CD14-positive monocyte (primary cell): ENCODE measurements at regions not wholly inside any gene's neighbourhood (a gene's known extent, or its start where the extent isn't known, plus 50 kb on each side); places are given as distances from the start of the nearest gene placed in this dataset.

Experiments
- DNase-seq, 3 donors: peaks; one replicate each; pipeline ENCODE4 v3.0.0-alpha.2; 2011 to 2022
- H2AFZ ChIP-seq: 2 replicates; pipeline ENCODE4 v1.6.0; 2012; ENCODE audit warnings: mild to moderate bottlenecking, low read depth, low read length, inconsistent platforms; ENCODE audit not compliant: insufficient read depth, poor library complexity, severe bottlenecking
- H3K27ac ChIP-seq, 2 donors: 1 replicate in 1 of 2; 2 replicates in 1 of 2; pipeline ENCODE4 v1.5.1; 2012 to 2013; ENCODE audit warnings: low read length in 2 of 2, control low read depth in 1 of 2, inconsistent platforms in 1 of 2, low read depth in 1 of 2, mild to moderate bottlenecking in 1 of 2
- H3K27me3 ChIP-seq, 2 donors: one replicate each; pipeline versions ENCODE4 v1.6.0 to v1.6.1; 2011 to 2013; ENCODE audit warnings: low read length in 2 of 2; ENCODE audit not compliant: control insufficient read depth in 2 of 2, insufficient read depth in 2 of 2
- H3K36me3 ChIP-seq, 2 donors: replicated peaks in 1 of 2; 1 replicate in 1 of 2; 2 replicates in 1 of 2; pipeline versions ENCODE4 v1.5.1 to v1.6.1; 2012 to 2013; ENCODE audit warnings: low read length in 2 of 2, control low read depth in 1 of 2, inconsistent platforms in 1 of 2, mild to moderate bottlenecking in 1 of 2; ENCODE audit not compliant: insufficient read depth in 2 of 2, control insufficient read depth in 1 of 2
- H3K4me1 ChIP-seq, 2 donors: 1 replicate in 1 of 2; 2 replicates in 1 of 2; pipeline versions ENCODE4 v1.5.1 to v1.6.1; 2012 to 2013; ENCODE audit warnings: low read length in 2 of 2, control low read depth in 1 of 2, inconsistent platforms in 1 of 2, mild to moderate bottlenecking in 1 of 2, moderate library complexity in 1 of 2; ENCODE audit not compliant: insufficient read depth in 2 of 2, control insufficient read depth in 1 of 2
- H3K4me2 ChIP-seq: replicated peaks from 2 replicates; pipeline ENCODE3; 2012; ENCODE audit warnings: low read length, moderate library complexity, mild to moderate bottlenecking; ENCODE audit not compliant: poor library complexity, severe bottlenecking; ENCODE audit errors: extremely low read depth
- H3K4me3 ChIP-seq, 3 experiments: fragments of 200-600 bp in 1 of 3; sonication (generic) in 1 of 3; replicated peaks in 1 of 3; 1 replicate in 2 of 3; 2 replicates in 1 of 3; pipeline ENCODE4 v1.5.1; 2011 to 2013; ENCODE audit warnings: low read length in 3 of 3, mild to moderate bottlenecking in 3 of 3, control low read depth in 2 of 3, low read depth in 2 of 3, inconsistent platforms in 1 of 3, moderate library complexity in 1 of 3
- H3K79me2 ChIP-seq: 2 replicates; pipeline ENCODE4 v1.6.0; 2012; ENCODE audit warnings: mild to moderate bottlenecking, control low read depth, inconsistent platforms, low read length, moderate library complexity; ENCODE audit not compliant: insufficient read depth
- H3K9ac ChIP-seq: 2 replicates; pipeline ENCODE4 v1.6.0; 2017; ENCODE audit warnings: low read length, mild to moderate bottlenecking; ENCODE audit not compliant: insufficient read depth, poor library complexity, severe bottlenecking
- H3K9me3 ChIP-seq, 2 donors: replicated peaks in 1 of 2; 1 replicate in 1 of 2; 2 replicates in 1 of 2; pipeline versions ENCODE4 v1.5.1 to v1.6.1; 2012 to 2013; ENCODE audit warnings: low read length in 2 of 2, control low read depth in 1 of 2; ENCODE audit not compliant: control insufficient read depth in 1 of 2, insufficient read depth in 1 of 2
- H4K20me1 ChIP-seq: 2 replicates; pipeline ENCODE4 v1.6.0; 2012; ENCODE audit warnings: mild to moderate bottlenecking, low read length, control low read depth, moderate library complexity; ENCODE audit not compliant: insufficient read depth
- H3K27ac Mint-ChIP-seq, 7 donors: one replicate each; pipeline ENCODE4 v1.8.0; 2020; ENCODE audit warnings: mild to moderate bottlenecking in 7 of 7, mixed read lengths in 7 of 7, moderate library complexity in 6 of 7, inconsistent platforms in 2 of 7
- H3K27me3 Mint-ChIP-seq, 3 donors: one replicate each; pipeline ENCODE4 v1.8.0; 2021 to 2022; ENCODE audit warnings: low read depth in 3 of 3, mild to moderate bottlenecking in 3 of 3, mixed read lengths in 3 of 3, moderate library complexity in 3 of 3, inconsistent platforms in 1 of 3
- H3K36me3 Mint-ChIP-seq, 2 donors: one replicate each; pipeline ENCODE4 v1.8.0; 2020; ENCODE audit warnings: mixed read lengths in 2 of 2, inconsistent platforms in 1 of 2, mild to moderate bottlenecking in 1 of 2
- H3K4me1 Mint-ChIP-seq: one replicate; pipeline ENCODE4 v1.8.0; 2020; ENCODE audit warnings: mild to moderate bottlenecking, mixed read lengths
- H3K4me3 Mint-ChIP-seq, 2 donors: one replicate each; pipeline ENCODE4 v1.8.0; 2020; ENCODE audit warnings: mild to moderate bottlenecking in 2 of 2, mixed read lengths in 2 of 2, moderate library complexity in 1 of 2
- H3K9me3 Mint-ChIP-seq, 7 donors: one replicate each; pipeline ENCODE4 v1.8.0; 2020 to 2022; ENCODE audit warnings: mixed read lengths in 7 of 7, mild to moderate bottlenecking in 6 of 7, moderate library complexity in 6 of 7, inconsistent platforms in 2 of 7
- WGBS: methylation state at CpG from one replicate; pipeline ENCODE4 v1.1.5; 2013; ENCODE audit warnings: missing lambda C conversion rate; ENCODE audit not compliant: insufficient coverage; 5-methylcytosine and 5-hydroxymethylcytosine counted together
- intact Hi-C, 2 donors: fragments of 100-400 bp; cut with micrococcal nuclease; formaldehyde crosslinking; loops; one replicate each; pipeline versions ENCODE4 v1.15.0 to v1.15.1; 2023
- TF ChIP-seq, protein P1 (sequence below): fragments of 200-600 bp; IDR thresholded peaks from one replicate; pipeline ENCODE4 v1.8.0; 2022; ENCODE audit warnings: antibody characterized with exemption, mild to moderate bottlenecking

DNA sequence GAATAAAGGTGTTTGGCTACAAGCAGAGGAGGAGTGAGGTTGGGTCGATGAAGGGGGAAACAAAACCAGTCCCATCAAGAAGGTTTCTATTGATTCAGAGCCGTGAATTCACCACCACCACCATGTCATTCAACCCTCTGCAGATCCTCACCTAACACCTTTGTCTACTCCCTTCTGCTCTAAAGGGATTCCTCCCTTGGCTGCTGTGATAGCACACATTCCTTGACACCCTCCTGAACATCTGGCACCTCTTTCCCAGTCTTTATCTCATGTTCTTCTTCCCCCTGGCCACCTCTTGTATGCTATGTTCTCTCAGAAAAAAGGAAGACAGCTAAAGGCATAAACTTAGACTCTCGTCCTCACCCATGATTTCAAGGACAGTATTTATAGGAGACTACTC lies 318.0 kb downstream of the GPAM start:
- Histone ChIP-seq H3K9me3 (peaks cover 0 to 6% of the 10 kb centered on the region in 2 donors), H3K27me3 (no peaks in the 10 kb centered on the region), H3K4me3 (no peak overlapping the region), H3K9ac (no peak overlapping the region), H3K4me2 (no peak overlapping the region), H3K36me3 (no peaks in the 10 kb centered on the region), H4K20me1 (no peaks in the 10 kb centered on the region), H2AFZ (no peak overlapping the region), H3K27ac (no peak overlapping the region), H3K79me2 (no peaks in the 10 kb centered on the region), H3K4me1 (no peaks in the 10 kb centered on the region)
- WGBS: 80% methylated on average over 1 of the region's 3 CpGs
- TF ChIP-seq, protein P1, sequence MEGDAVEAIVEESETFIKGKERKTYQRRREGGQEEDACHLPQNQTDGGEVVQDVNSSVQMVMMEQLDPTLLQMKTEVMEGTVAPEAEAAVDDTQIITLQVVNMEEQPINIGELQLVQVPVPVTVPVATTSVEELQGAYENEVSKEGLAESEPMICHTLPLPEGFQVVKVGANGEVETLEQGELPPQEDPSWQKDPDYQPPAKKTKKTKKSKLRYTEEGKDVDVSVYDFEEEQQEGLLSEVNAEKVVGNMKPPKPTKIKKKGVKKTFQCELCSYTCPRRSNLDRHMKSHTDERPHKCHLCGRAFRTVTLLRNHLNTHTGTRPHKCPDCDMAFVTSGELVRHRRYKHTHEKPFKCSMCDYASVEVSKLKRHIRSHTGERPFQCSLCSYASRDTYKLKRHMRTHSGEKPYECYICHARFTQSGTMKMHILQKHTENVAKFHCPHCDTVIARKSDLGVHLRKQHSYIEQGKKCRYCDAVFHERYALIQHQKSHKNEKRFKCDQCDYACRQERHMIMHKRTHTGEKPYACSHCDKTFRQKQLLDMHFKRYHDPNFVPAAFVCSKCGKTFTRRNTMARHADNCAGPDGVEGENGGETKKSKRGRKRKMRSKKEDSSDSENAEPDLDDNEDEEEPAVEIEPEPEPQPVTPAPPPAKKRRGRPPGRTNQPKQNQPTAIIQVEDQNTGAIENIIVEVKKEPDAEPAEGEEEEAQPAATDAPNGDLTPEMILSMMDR: no peak
- Mint-ChIP-seq H3K27ac (no peak overlapping the region), H3K27me3 (no peaks in the 10 kb centered on the region), H3K36me3 (no peaks in the 10 kb centered on the region), H3K4me3 (no peak overlapping the region), H3K4me1 (no peaks in the 10 kb centered on the region), H3K9me3 (peaks cover 0 to 13% (median 5%) of the 10 kb centered on the region in 7 donors)
- no peak for DNase-seq
- intact Hi-C loops: no loop called here

DNA sequence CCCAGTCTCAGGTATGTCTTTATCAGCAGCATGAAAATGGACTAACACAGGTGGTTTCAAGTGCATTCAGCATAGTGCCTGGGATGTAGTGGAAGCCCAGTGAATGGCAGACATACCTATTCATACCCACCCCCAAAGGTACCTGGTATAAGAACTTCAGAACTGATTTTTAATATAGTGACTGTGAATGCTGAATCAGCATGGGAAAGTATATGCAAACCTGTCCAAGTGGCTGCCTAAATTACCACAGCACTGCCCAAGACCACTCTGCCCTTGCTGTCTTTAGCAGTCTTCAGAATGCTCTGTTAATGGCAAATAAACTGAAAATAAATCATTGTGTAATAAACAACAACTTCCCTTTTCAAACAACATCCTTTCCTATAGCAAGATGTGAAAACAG lies 312.1 kb downstream of the GPAM start:
- Mint-ChIP-seq H3K27me3 (peaks cover 0 to 1% (median 0%) of the 10 kb centered on the region in 3 donors), H3K36me3 (no peaks in the 10 kb centered on the region), H3K4me1 (no peaks in the 10 kb centered on the region), H3K4me3 (no peak overlapping the region), H3K27ac (no peak overlapping the region), H3K9me3 (peaks cover 1 to 13% (median 9%) of the 10 kb centered on the region in 7 donors)
- Histone ChIP-seq H3K4me1 (no peaks in the 10 kb centered on the region), H3K9me3 (peaks cover 0 to 12% of the 10 kb centered on the region in 2 donors), H4K20me1 (no peaks in the 10 kb centered on the region), H3K36me3 (no peaks in the 10 kb centered on the region), H3K79me2 (no peaks in the 10 kb centered on the region), H3K27ac (no peak overlapping the region), H2AFZ (no peak overlapping the region), H3K4me3 (no peak overlapping the region), H3K4me2 (no peak overlapping the region), H3K27me3 (no peaks in the 10 kb centered on the region), H3K9ac (no peak overlapping the region)
- DNase-seq: no peak
- TF ChIP-seq, protein P1: no peak
- intact Hi-C loops: no loop called here
